ENCODE measurements at regions not wholly inside any gene's neighbourhood (a gene's known extent, or its start where the extent isn't known, plus 50 kb on each side); places are given as distances from the start of the nearest gene placed in this dataset.

DNA sequence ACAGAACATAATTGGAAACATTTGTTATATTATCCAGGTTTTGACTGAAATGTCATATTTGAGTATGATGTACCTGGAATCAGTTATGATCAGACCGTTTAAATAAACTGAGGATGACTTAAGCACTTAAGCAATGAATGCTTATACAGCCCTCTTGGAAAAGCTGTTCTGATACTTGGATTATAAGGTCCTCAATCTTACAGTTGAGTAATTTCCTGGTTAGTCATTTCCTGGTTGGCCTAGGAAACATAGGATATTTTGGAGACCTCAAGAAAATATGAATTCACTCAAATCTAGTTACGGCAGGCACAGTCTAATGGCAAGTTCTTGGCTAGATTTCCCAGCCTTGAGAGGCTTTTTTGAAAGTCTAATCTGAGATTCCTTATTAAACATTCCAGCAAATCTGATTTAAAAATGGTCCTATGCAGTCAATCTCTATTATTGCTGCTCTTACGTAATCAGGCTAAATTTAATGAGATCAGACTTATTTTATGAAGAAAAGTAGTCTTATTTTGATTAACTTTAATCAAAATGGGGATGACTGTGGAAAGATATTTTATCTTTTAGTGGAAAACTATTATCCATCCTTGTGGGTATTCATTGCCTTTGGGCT lies 447.2 kb downstream of the SNAPC1 start:
- Histone ChIP-seq H3K9me3 (ENCODE audit: control insufficient read depth, low read length) (peaks cover 4% of the 10 kb centered on the region), H3K27me3 (ENCODE audit: control insufficient read depth in 1 of 2, insufficient read depth in 2 of 2, low read length in 1 of 2) (no peaks in the 10 kb centered on the region), H3K4me1 (ENCODE audit: control insufficient read depth in 1 of 2, insufficient read depth in 2 of 2, low read length in 2 of 2) (peaks cover 0 to 1% of the 10 kb centered on the region in 2 donors), H3K27ac (ENCODE audit: low read depth in 1 of 2, low read length in 2 of 2) (no peak overlapping the region), H3K4me3 (ENCODE audit: low read length in 2 of 2) (no peak overlapping the region), H3K36me3 (ENCODE audit: control insufficient read depth in 1 of 2, insufficient read depth in 2 of 2, low read length in 1 of 2) (no peaks in the 10 kb centered on the region)
- DNase-seq (no peak), ATAC-seq (ENCODE audit: low FRiP score) (no peak)
- intact Hi-C loops (cut with DNase I) = no loop called here
- 31 to 36% methylated on average over 3 of the region's 3 CpGs for WGBS, 2 donors

DNA sequence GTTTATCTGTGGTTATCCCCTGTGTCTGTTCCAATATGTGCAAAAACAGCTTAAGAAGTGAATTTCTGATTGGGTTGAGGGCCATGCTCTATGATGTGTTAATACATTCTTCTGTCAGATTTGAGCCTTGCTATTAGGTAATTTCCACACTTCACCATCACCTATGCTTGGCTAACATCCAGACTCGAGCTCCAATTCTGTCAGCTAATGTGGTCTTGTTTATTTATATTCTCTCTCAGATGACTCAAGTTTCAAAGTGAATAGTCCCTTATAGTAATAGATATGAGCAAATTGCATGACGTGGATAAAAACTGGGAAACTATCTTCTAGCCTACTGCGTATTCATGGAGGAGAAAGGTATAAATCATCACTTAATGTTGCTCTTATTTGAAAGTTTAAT lies 451.3 kb downstream of the SNAPC1 start:
- Histone ChIP-seq H3K27me3 (ENCODE audit: control insufficient read depth in 1 of 2, insufficient read depth in 2 of 2, low read length in 1 of 2) (no peaks in the 10 kb centered on the region), H3K9me3 (ENCODE audit: control insufficient read depth, low read length) (no peaks in the 10 kb centered on the region), H3K4me1 (ENCODE audit: control insufficient read depth in 1 of 2, insufficient read depth in 2 of 2, low read length in 2 of 2) (peaks cover 0 to 1% of the 10 kb centered on the region in 2 donors), H3K36me3 (ENCODE audit: control insufficient read depth in 1 of 2, insufficient read depth in 2 of 2, low read length in 1 of 2) (no peaks in the 10 kb centered on the region), H3K4me3 (ENCODE audit: low read length in 2 of 2) (no peak overlapping the region), H3K27ac (ENCODE audit: low read depth in 1 of 2, low read length in 2 of 2) (no peak overlapping the region)
- intact Hi-C loops (cut with DNase I) = no loop called here
- DNase-seq (no peak), ATAC-seq (ENCODE audit: low FRiP score) (no peak)
- WGBS, 2 donors = 39 to 50% methylated on average over 3 of the region's 3 CpGs

DNA sequence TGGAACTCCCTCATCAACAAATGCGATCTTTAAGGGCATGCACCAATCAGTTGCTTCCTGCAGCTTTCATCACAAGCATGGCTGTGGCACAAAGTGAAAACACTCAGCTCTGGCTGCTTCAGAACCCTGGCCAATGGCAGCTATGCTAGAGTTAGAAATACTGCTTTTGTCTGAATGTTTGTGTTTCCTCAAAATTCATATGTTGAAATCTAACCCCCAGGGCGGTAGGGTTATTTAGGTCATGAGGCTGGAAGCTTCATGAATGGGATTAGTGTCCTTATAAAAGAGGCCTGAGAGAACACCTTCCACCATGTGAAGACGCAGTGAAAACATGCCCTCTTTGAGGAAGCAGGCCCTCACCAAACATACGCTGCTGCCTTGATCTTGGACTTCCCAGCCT lies 453.9 kb downstream of the SNAPC1 start:
- intact Hi-C loops (cut with DNase I) = no loop called here
- Histone ChIP-seq H3K27me3 (ENCODE audit: control insufficient read depth in 1 of 2, insufficient read depth in 2 of 2, low read length in 1 of 2) (no peaks in the 10 kb centered on the region), H3K27ac (ENCODE audit: low read depth in 1 of 2, low read length in 2 of 2) (no peak overlapping the region), H3K4me1 (ENCODE audit: control insufficient read depth in 1 of 2, insufficient read depth in 2 of 2, low read length in 2 of 2) (no peaks in the 10 kb centered on the region), H3K4me3 (ENCODE audit: low read length in 2 of 2) (no peak overlapping the region), H3K9me3 (ENCODE audit: control insufficient read depth, low read length) (no peaks in the 10 kb centered on the region), H3K36me3 (ENCODE audit: control insufficient read depth in 1 of 2, insufficient read depth in 2 of 2, low read length in 1 of 2) (no peaks in the 10 kb centered on the region)
- ATAC-seq (ENCODE audit: low FRiP score) = no peak
- no peak for DNase-seq
- 72 to 74% methylated on average over 4 of the region's 4 CpGs for whole genome bisulfite sequencing, 2 donors

DNA sequence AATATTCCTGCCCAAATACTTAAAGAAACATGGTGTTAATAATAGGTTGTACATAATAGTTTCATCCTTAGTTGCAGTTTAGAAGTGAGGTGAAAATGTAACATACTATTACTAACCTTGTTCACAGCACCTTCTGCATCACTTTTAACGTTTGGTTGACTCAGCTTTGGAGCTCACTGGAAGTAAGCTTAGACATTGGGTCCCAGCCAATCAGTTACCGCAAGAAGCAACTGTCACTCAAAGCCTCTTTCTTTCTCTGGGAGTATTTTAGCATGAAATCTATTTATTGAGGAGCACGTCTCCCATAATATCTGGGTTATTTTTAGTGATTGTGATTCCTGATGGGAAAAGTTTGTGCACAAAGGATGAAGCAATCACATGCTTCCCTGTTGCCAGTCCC lies 472.6 kb downstream of the SNAPC1 start:
- ATAC-seq (ENCODE audit: low FRiP score) = no peak
- intact Hi-C loops (cut with DNase I) = no loop called here
- H3K36me3 ChIP-seq (ENCODE audit: control insufficient read depth in 1 of 2, insufficient read depth in 2 of 2, low read length in 1 of 2) = no peaks in the 10 kb centered on the region
- no peak overlapping the region for H3K27ac ChIP-seq (ENCODE audit: low read depth in 1 of 2, low read length in 2 of 2)
- H3K9me3 ChIP-seq (ENCODE audit: control insufficient read depth, low read length) = peaks cover 3% of the 10 kb centered on the region
- 41 to 43% methylated on average over 3 of the region's 3 CpGs for WGBS, 2 donors
- no peaks in the 10 kb centered on the region for H3K27me3 ChIP-seq (ENCODE audit: control insufficient read depth in 1 of 2, insufficient read depth in 2 of 2, low read length in 1 of 2)
- H3K4me1 ChIP-seq (ENCODE audit: control insufficient read depth in 1 of 2, insufficient read depth in 2 of 2, low read length in 2 of 2) = no peaks in the 10 kb centered on the region
- H3K4me3 ChIP-seq (ENCODE audit: low read length in 2 of 2) = no peak overlapping the region
- no peak for DNase-seq

DNA sequence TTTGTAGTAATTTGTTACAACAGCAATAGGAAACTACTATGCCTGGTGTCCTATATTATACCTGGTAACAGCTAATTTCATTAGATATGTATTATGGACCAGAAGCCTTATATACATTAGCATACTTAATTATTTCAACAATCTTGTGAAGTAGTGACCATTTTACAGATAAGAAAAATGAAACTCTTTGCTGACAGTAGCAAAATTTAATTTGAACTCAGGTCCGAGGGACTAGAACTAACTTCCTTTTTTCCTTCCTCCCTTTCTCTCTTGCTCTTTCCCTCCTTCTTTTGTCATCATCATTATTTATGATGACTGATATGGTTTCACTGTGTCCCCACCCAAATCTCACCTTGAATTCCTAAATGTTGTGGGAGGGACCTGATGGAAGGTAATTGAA lies 482.0 kb downstream of the SNAPC1 start:
- intact Hi-C loops (cut with DNase I) = no loop called here
- H3K9me3 ChIP-seq (ENCODE audit: control insufficient read depth, low read length) = peaks cover 2% of the 10 kb centered on the region
- ATAC-seq (ENCODE audit: low FRiP score) (no peak), DNase-seq (no peak)
- no peak overlapping the region for H3K27ac ChIP-seq (ENCODE audit: low read depth in 1 of 2, low read length in 2 of 2)
- no peaks in the 10 kb centered on the region for H3K36me3 ChIP-seq (ENCODE audit: control insufficient read depth in 1 of 2, insufficient read depth in 2 of 2, low read length in 1 of 2)
- no peaks in the 10 kb centered on the region for H3K4me1 ChIP-seq (ENCODE audit: control insufficient read depth in 1 of 2, insufficient read depth in 2 of 2, low read length in 2 of 2)
- no peaks in the 10 kb centered on the region for H3K27me3 ChIP-seq (ENCODE audit: control insufficient read depth in 1 of 2, insufficient read depth in 2 of 2, low read length in 1 of 2)
- H3K4me3 ChIP-seq (ENCODE audit: low read length in 2 of 2) = no peak overlapping the region
- 82 to 83% methylated on average over 1 of the region's 1 CpG for WGBS, 2 donors

DNA sequence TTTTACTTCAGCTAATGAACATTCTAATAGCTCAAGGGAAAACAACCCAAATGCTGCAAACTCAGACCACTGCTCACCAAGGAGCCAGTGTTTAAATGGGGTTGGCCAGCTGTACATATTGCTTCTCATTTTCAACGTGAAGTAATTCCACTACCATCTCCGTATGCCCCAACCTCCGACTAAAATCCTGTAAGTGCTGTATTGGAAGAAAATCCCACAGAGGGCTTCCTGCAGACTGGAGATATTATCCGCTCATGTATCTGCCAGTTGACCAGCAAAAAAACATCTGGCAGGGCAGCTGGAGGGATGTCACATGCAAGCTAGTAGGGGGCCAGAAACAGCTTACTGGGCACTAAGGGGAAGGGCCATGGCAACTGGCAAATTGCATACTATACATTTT lies 485.0 kb downstream of the SNAPC1 start:
- H3K36me3 ChIP-seq (ENCODE audit: control insufficient read depth in 1 of 2, insufficient read depth in 2 of 2, low read length in 1 of 2) = no peaks in the 10 kb centered on the region
- no peak overlapping the region for H3K4me3 ChIP-seq (ENCODE audit: low read length in 2 of 2)
- DNase-seq (no peak), ATAC-seq (ENCODE audit: low FRiP score) (no peak)
- intact Hi-C loops (cut with DNase I) = no loop called here
- 37 to 45% methylated on average over 4 of the region's 4 CpGs for WGBS, 2 donors
- H3K9me3 ChIP-seq (ENCODE audit: control insufficient read depth, low read length) = peaks cover 2% of the 10 kb centered on the region
- peaks cover 0 to 1% of the 10 kb centered on the region in 2 donors for H3K27me3 ChIP-seq (ENCODE audit: control insufficient read depth in 1 of 2, insufficient read depth in 2 of 2, low read length in 1 of 2)
- H3K27ac ChIP-seq (ENCODE audit: low read depth in 1 of 2, low read length in 2 of 2) = no peak overlapping the region
- no peaks in the 10 kb centered on the region for H3K4me1 ChIP-seq (ENCODE audit: control insufficient read depth in 1 of 2, insufficient read depth in 2 of 2, low read length in 2 of 2)

DNA sequence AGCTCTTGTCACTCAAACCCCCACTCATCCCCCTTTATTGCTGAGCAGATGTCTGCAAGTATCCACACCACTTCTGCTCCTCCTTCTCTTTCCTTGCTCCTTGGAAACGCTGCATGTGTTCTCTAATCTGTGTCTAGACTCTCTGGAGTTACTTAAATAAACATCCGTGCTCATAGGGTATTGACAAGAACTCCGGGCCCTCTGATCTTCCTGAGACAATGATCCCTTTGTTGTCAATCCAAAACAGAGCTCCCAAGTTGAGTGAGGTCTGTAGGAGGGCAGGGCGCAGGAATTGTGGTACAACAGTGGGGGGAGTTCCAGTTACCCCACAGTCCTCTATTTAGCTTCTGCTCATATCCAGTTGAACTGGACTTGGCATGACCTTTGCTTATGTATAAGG lies 489.0 kb downstream of the SNAPC1 start:
- ATAC-seq (ENCODE audit: low FRiP score) = no peak
- DNase-seq = no peak
- Histone ChIP-seq H3K36me3 (ENCODE audit: control insufficient read depth in 1 of 2, insufficient read depth in 2 of 2, low read length in 1 of 2) (no peaks in the 10 kb centered on the region), H3K4me3 (ENCODE audit: low read length in 2 of 2) (no peak overlapping the region), H3K4me1 (ENCODE audit: control insufficient read depth in 1 of 2, insufficient read depth in 2 of 2, low read length in 2 of 2) (no peaks in the 10 kb centered on the region), H3K9me3 (ENCODE audit: control insufficient read depth, low read length) (no peaks in the 10 kb centered on the region), H3K27me3 (ENCODE audit: control insufficient read depth in 1 of 2, insufficient read depth in 2 of 2, low read length in 1 of 2) (peaks cover 0 to 1% of the 10 kb centered on the region in 2 donors), H3K27ac (ENCODE audit: low read depth in 1 of 2, low read length in 2 of 2) (no peak overlapping the region)
- intact Hi-C loops (cut with DNase I) = no loop called here
- 29 to 31% methylated on average over 4 of the region's 4 CpGs for WGBS, 2 donors

DNA sequence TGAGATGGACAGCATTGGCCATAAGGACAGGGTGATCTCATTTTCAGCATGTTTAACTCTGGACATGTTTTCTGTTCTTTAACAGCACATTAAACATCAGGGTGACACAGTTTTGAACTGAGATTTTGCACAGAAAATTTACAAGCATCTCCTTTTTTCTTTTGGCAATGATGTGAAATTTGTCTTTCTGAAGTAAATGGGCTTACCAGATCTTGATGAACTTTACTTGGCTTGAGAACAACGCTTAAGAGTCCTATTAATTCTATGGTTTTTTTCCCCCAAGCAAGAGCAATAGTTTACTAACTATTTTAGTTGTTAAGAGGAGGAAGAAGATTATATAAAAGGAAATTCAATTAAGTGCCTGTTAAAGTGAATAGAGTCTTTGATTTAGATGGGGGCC lies 491.0 kb downstream of the SNAPC1 start:
- Histone ChIP-seq H3K27me3 (ENCODE audit: control insufficient read depth in 1 of 2, insufficient read depth in 2 of 2, low read length in 1 of 2) (peaks cover 0 to 1% of the 10 kb centered on the region in 2 donors), H3K4me3 (ENCODE audit: low read length in 2 of 2) (no peak overlapping the region), H3K36me3 (ENCODE audit: control insufficient read depth in 1 of 2, insufficient read depth in 2 of 2, low read length in 1 of 2) (no peaks in the 10 kb centered on the region), H3K27ac (ENCODE audit: low read depth in 1 of 2, low read length in 2 of 2) (no peak overlapping the region), H3K4me1 (ENCODE audit: control insufficient read depth in 1 of 2, insufficient read depth in 2 of 2, low read length in 2 of 2) (no peaks in the 10 kb centered on the region), H3K9me3 (ENCODE audit: control insufficient read depth, low read length) (no peaks in the 10 kb centered on the region)
- intact Hi-C loops (cut with DNase I) = no loop called here
- ATAC-seq (ENCODE audit: low FRiP score) (no peak), DNase-seq (no peak)
- 64 to 74% methylated on average over 1 of the region's 1 CpG for WGBS, 2 donors

DNA sequence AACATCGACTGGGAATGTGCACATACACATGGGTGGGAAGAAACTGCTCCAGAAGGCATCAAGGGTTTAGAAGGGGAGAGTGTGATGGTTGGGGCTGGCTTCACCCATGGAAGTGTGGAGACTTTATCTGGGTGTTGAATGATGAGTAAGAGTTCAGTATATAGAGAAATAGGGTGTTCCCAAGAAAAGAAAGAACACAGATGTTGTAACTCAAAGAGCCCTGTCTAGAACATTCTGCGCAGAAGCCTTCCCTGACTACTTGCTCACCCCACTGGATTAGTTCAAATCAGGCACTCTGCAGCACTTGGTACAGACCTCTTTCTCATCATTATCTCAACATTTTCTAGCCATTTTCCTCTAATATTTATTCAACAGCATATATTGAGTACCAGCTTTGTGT lies 491.7 kb downstream of the SNAPC1 start:
- Histone ChIP-seq H3K4me3 (ENCODE audit: low read length in 2 of 2) (no peak overlapping the region), H3K9me3 (ENCODE audit: control insufficient read depth, low read length) (no peaks in the 10 kb centered on the region), H3K36me3 (ENCODE audit: control insufficient read depth in 1 of 2, insufficient read depth in 2 of 2, low read length in 1 of 2) (no peaks in the 10 kb centered on the region), H3K27ac (ENCODE audit: low read depth in 1 of 2, low read length in 2 of 2) (no peak overlapping the region), H3K27me3 (ENCODE audit: control insufficient read depth in 1 of 2, insufficient read depth in 2 of 2, low read length in 1 of 2) (peaks cover 0 to 1% of the 10 kb centered on the region in 2 donors), H3K4me1 (ENCODE audit: control insufficient read depth in 1 of 2, insufficient read depth in 2 of 2, low read length in 2 of 2) (no peaks in the 10 kb centered on the region)
- DNase-seq (no peak), ATAC-seq (ENCODE audit: low FRiP score) (no peak)
- intact Hi-C loops (cut with DNase I) = no loop called here
- 80 to 81% methylated on average over 2 of the region's 2 CpGs for WGBS, 2 donors

All from aorta (tissue), 5 donors.